Right ventricle myocardium inferior (tissue), 1 donor: ENCODE measurements at regions not wholly inside any gene's neighbourhood (a gene's known extent, or its start where the extent isn't known, plus 50 kb on each side); places are given as distances from the start of the nearest gene placed in this dataset.
"Not testable (repeated sequence)": the region's sequence is repeated elsewhere in the genome, so short reads cannot be mapped to it uniquely, and the experiment has no call there.

Source experiments
- ATAC-seq: fragments of 200-7000 bp; cut with Tn5 transposase; one replicate; pipeline ENCODE4 v1.9.1; 2020; ENCODE audit warnings: mild to moderate bottlenecking, moderate library complexity
- DNase-seq: peaks from one replicate; pipeline ENCODE4 v3.0.0; 2021; ENCODE audit errors: missing footprints
- intact Hi-C: fragments of 100-400 bp; cut with DNase I; formaldehyde crosslinking; loops from one replicate; pipeline ENCODE4 v1.11.0; 2022
- donor health status: DM: no; HTN: yes; CAD: no; lungs with severe emphysema.

- not testable (repeated sequence) for ATAC-seq
Observed at GRCh38 chr7:57244345-57244980, 112.2 kb upstream of the ZNF479 start.

GRCh38 chr7:57245206-57245605, 113.0 kb upstream of the ZNF479 start:
- intact Hi-C loops = no loop called here
- DNase-seq (no peak), ATAC-seq (no peak)

More at GRCh38 chr7:57244345-57244980, 112.2 kb upstream of the ZNF479 start:
- DNase-seq, intact Hi-C loops: not testable (repeated sequence)

GRCh38 chr7:57250801-57251200, 118.6 kb upstream of the ZNF479 start:
- no peak for DNase-seq
- intact Hi-C loops = no loop called here
- no peak for ATAC-seq

GRCh38 chr7:57256637-57257375, 124.6 kb upstream of the ZNF479 start:
- ATAC-seq (no peak), DNase-seq (no peak)
- intact Hi-C loops = no loop called here

- intact Hi-C loops = no loop called here
- ATAC-seq (no peak), DNase-seq (no peak)
Observed at GRCh38 chr7:57274535-57275283, 142.5 kb upstream of the ZNF479 start.

- intact Hi-C loops = no loop called here
- ATAC-seq (no peak), DNase-seq (no peak)
Observed at GRCh38 chr7:57300747-57301146, 149.2 kb upstream of the ZNF716 start.

GRCh38 chr7:57305192-57305748, 144.7 kb upstream of the ZNF716 start:
- no peak for ATAC-seq
- intact Hi-C loops = no loop called here

GRCh38 chr7:57308631-57309408, 141.2 kb upstream of the ZNF716 start:
- ATAC-seq (no peak), DNase-seq (no peak)
- intact Hi-C loops = no loop called here

More at GRCh38 chr7:57305192-57305748, 144.7 kb upstream of the ZNF716 start:
- no peak for DNase-seq

- ATAC-seq (no peak), DNase-seq (no peak)
- intact Hi-C loops = no loop called here
Observed at GRCh38 chr7:57327081-57327480, 122.9 kb upstream of the ZNF716 start.

- intact Hi-C loops = no loop called here
- peak; percentile 85 for DNase-seq
- ATAC-seq = peak; percentile 95
Observed at GRCh38 chr7:57328457-57328856, 121.5 kb upstream of the ZNF716 start.

GRCh38 chr7:57328963-57329362, 121.0 kb upstream of the ZNF716 start:
- ATAC-seq = peak; percentile 2
- no peak for DNase-seq
- intact Hi-C loops = no loop called here

GRCh38 chr7:57339198-57339944, 110.6 kb upstream of the ZNF716 start:
- intact Hi-C loops = no loop called here
- ATAC-seq (no peak), DNase-seq (no peak)

GRCh38 chr7:57342954-57343353, 107.0 kb upstream of the ZNF716 start:
- no peak for ATAC-seq
- DNase-seq = no peak
- intact Hi-C loops = loop anchor here (10.0 kb wide), 1 partner anchor 1378 kb away; the partner anchor contains the start of gene NIPSNAP2

GRCh38 chr7:57343901-57344622, 105.9 kb upstream of the ZNF716 start:
- ATAC-seq = peak; percentile 71
- DNase-seq = peak; percentile 83
- intact Hi-C loops = loop anchor here (10.0 kb wide), 1 partner anchor 1379 kb away; the partner anchor contains the start of gene NIPSNAP2

GRCh38 chr7:57344957-57345356, 105.0 kb upstream of the ZNF716 start:
- ATAC-seq = no peak
- intact Hi-C loops = loop anchor here (10.0 kb wide), 1 partner anchor 1380 kb away; the partner anchor contains the start of gene NIPSNAP2
- DNase-seq = no peak

- peak; percentile 89 for ATAC-seq
- DNase-seq = peak; percentile 73
- intact Hi-C loops = loop anchor here (10.0 kb wide), 1 partner anchor 1384 kb away; the partner anchor contains the start of gene NIPSNAP2
Observed at GRCh38 chr7:57348646-57349269, 101.2 kb upstream of the ZNF716 start.

- DNase-seq (no peak), ATAC-seq (no peak)
- intact Hi-C loops = no loop called here
Observed at GRCh38 chr7:57354195-57354594, 95.8 kb upstream of the ZNF716 start.
